GM21390 (cell line): ENCODE measurements at regions not wholly inside any gene's neighbourhood (a gene's known extent, or its start where the extent isn't known, plus 50 kb on each side); places are given as distances from the start of the nearest gene placed in this dataset.
A peak's percentile ranks its signal among the peaks of the same experiment; 100 is the strongest.

Experiments used
- ATAC-seq: cut with Tn5 transposase; IDR thresholded peaks from one replicate; pipeline ENCODE4 v1.9.1; 2021; ENCODE audit not compliant: unreplicated experiment

- ATAC-seq: no peak
These were observed 608.7 kb upstream of the FAM174A start for GRCh38 chr5:99926463-99926862.

- ATAC-seq: no peak
These were observed 612.8 kb upstream of the FAM174A start for GRCh38 chr5:99922386-99922785.

GRCh38 chr5:99911971-99912370, 623.2 kb upstream of the FAM174A start:
- ATAC-seq: no peak

- no peak for ATAC-seq
These were observed 628.4 kb upstream of the FAM174A start for GRCh38 chr5:99906776-99907175.

- ATAC-seq: no peak
These were observed 633.2 kb upstream of the FAM174A start for GRCh38 chr5:99901972-99902371.

GRCh38 chr5:99900302-99900852, 634.8 kb upstream of the FAM174A start:
- no peak for ATAC-seq

GRCh38 chr5:99879791-99880511, 655.2 kb upstream of the FAM174A start:
- no peak for ATAC-seq

- ATAC-seq: no peak
These were observed 656.3 kb upstream of the FAM174A start for GRCh38 chr5:99878830-99879229.

GRCh38 chr5:99866740-99867139, 668.4 kb upstream of the FAM174A start:
- peak; percentile 75 for ATAC-seq

GRCh38 chr5:99865159-99865558, 670.0 kb upstream of the FAM174A start:
- ATAC-seq: no peak

- no peak for ATAC-seq
These were observed 699.4 kb upstream of the FAM174A start for GRCh38 chr5:99835791-99836190.

- ATAC-seq: no peak
These were observed 708.0 kb upstream of the FAM174A start for GRCh38 chr5:99827136-99827535.

- ATAC-seq: no peak
These were observed 717.4 kb upstream of the FAM174A start for GRCh38 chr5:99817796-99818195.

- ATAC-seq: no peak
These were observed 720.7 kb upstream of the FAM174A start for GRCh38 chr5:99814321-99815063.

GRCh38 chr5:99808657-99809230, 726.4 kb upstream of the FAM174A start:
- ATAC-seq: no peak

- no peak for ATAC-seq
These were observed 727.8 kb upstream of the FAM174A start for GRCh38 chr5:99807346-99807745.

- ATAC-seq: no peak
These were observed 740.1 kb upstream of the FAM174A start for GRCh38 chr5:99795031-99795430.

GRCh38 chr5:99788482-99788881, 746.7 kb upstream of the FAM174A start:
- ATAC-seq: no peak

- no peak for ATAC-seq
These were observed 760.0 kb upstream of the FAM174A start for GRCh38 chr5:99775189-99775588.

GRCh38 chr5:99773290-99773689, 761.9 kb upstream of the FAM174A start:
- no peak for ATAC-seq

GRCh38 chr5:99771296-99771695, 763.9 kb upstream of the FAM174A start:
- no peak for ATAC-seq

- ATAC-seq: no peak
These were observed 770.2 kb upstream of the FAM174A start for GRCh38 chr5:99765011-99765410.
